ENCODE measurements at regions not wholly inside any gene's neighbourhood (a gene's known extent, or its start where the extent isn't known, plus 50 kb on each side); places are given as distances from the start of the nearest gene placed in this dataset.

GRCh38 chr2:43154685-43155084 is 71.7 kb downstream of the ZFP36L2 start:
- no TSS peak for BruUV-seq (replicated peaks)
- Histone ChIP-seq H3K9me3 (ENCODE audit: insufficient read depth, low read depth) (no peaks in the 10 kb centered on the region), H3K79me2 (ENCODE audit: low read depth) (no peaks in the 10 kb centered on the region), H3K27ac (no peak overlapping the region), H3K27me3 (ENCODE audit: insufficient read depth, low read depth) (no peaks in the 10 kb centered on the region), H2AFZ (no peak overlapping the region), H3K4me3 (no peak overlapping the region), H4K20me1 (ENCODE audit: insufficient read depth) (no peaks in the 10 kb centered on the region), H3K9me2 (ENCODE audit: insufficient read depth) (no peaks in the 10 kb centered on the region), H3K4me2 (no peak overlapping the region), H3K4me1 (replicated peaks; ENCODE audit: insufficient read depth) (peaks cover 31% of the 10 kb centered on the region), H3F3A (ENCODE audit: insufficient read depth, low read depth) (peaks cover 24% of the 10 kb centered on the region), H3K36me3 (ENCODE audit: low read depth) (no peaks in the 10 kb centered on the region)
- peak in 1 of 2 experiments; percentile 30 for DNase-seq
- no peak for TF ChIP-seq CTCF (conservative IDR thresholded peaks at IDR 0.05)
- no peak for TF ChIP-seq EZH2 (IDR thresholded peaks at IDR 0.05; ENCODE audit: low read depth)
- ChIA-PET POLR2A (ENCODE audit: unreplicated experiment) (no interaction called here), CTCF (no interaction called here)
- intact Hi-C loops (cut with micrococcal nuclease; ENCODE audit: unreplicated experiment), result no loop called here

- no peaks in the 10 kb centered on the region for H4K20me1 ChIP-seq (ENCODE audit: insufficient read depth)
- peaks cover 13% of the 10 kb centered on the region; the same call in 1 of the 2 replicates for H3F3A ChIP-seq (ENCODE audit: insufficient read depth, low read depth)
- no peak overlapping the region for H3K4me3 ChIP-seq
- TF ChIP-seq CTCF (conservative IDR thresholded peaks at IDR 0.05) (no peak), EZH2 (IDR thresholded peaks at IDR 0.05; ENCODE audit: low read depth) (no peak)
- no peaks in the 10 kb centered on the region for H3K27me3 ChIP-seq (ENCODE audit: insufficient read depth, low read depth)
- CTCF ChIA-PET, result interaction anchor here (0.7 kb wide), 1 partner anchor 58 kb away, joined by 8 read pairs; no protein-coding TSS in a partner anchor
- POLR2A ChIA-PET (ENCODE audit: unreplicated experiment), result no interaction called here
- no peaks in the 10 kb centered on the region for H3K9me3 ChIP-seq (ENCODE audit: insufficient read depth, low read depth)
- no peaks in the 10 kb centered on the region for H3K36me3 ChIP-seq (ENCODE audit: low read depth)
- intact Hi-C loops (cut with micrococcal nuclease; ENCODE audit: unreplicated experiment), result no loop called here
- BruUV-seq (replicated peaks), result no TSS peak
- no peaks in the 10 kb centered on the region for H3K9me2 ChIP-seq (ENCODE audit: insufficient read depth)
- H3K79me2 ChIP-seq (ENCODE audit: low read depth), result no peaks in the 10 kb centered on the region
- H3K4me2 ChIP-seq, result no peak overlapping the region
- no peak overlapping the region for H2AFZ ChIP-seq
- no peak overlapping the region for H3K27ac ChIP-seq
- DNase-seq, result peak in 1 of 2 experiments; percentile 32
- peaks cover 15% of the 10 kb centered on the region for H3K4me1 ChIP-seq (replicated peaks; ENCODE audit: insufficient read depth)
Measured at GRCh38 chr2:43152741-43153647, 73.4 kb downstream of the ZFP36L2 start.

GRCh38 chr2:43152186-43152585 is 74.2 kb downstream of the ZFP36L2 start:
- no peak for DNase-seq
- no peak overlapping the region for H3K27ac ChIP-seq
- H3K4me1 ChIP-seq (replicated peaks; ENCODE audit: insufficient read depth), result peaks cover 7% of the 10 kb centered on the region
- H3K4me3 ChIP-seq, result no peak overlapping the region
- POLR2A ChIA-PET (ENCODE audit: unreplicated experiment), result no interaction called here
- BruUV-seq (replicated peaks), result no TSS peak
- no peaks in the 10 kb centered on the region for H3K36me3 ChIP-seq (ENCODE audit: low read depth)
- H3K79me2 ChIP-seq (ENCODE audit: low read depth), result no peaks in the 10 kb centered on the region
- H3F3A ChIP-seq (ENCODE audit: insufficient read depth, low read depth), result peaks cover 5% of the 10 kb centered on the region; the same call in 1 of the 2 replicates
- H3K27me3 ChIP-seq (ENCODE audit: insufficient read depth, low read depth), result no peaks in the 10 kb centered on the region
- intact Hi-C loops (cut with micrococcal nuclease; ENCODE audit: unreplicated experiment), result no loop called here
- CTCF ChIA-PET, result no interaction called here
- H3K4me2 ChIP-seq, result no peak overlapping the region
- no peaks in the 10 kb centered on the region for H3K9me3 ChIP-seq (ENCODE audit: insufficient read depth, low read depth)
- TF ChIP-seq EZH2 (IDR thresholded peaks at IDR 0.05; ENCODE audit: low read depth), result no peak
- TF ChIP-seq CTCF (conservative IDR thresholded peaks at IDR 0.05), result no peak
- no peaks in the 10 kb centered on the region for H3K9me2 ChIP-seq (ENCODE audit: insufficient read depth)
- H4K20me1 ChIP-seq (ENCODE audit: insufficient read depth), result no peaks in the 10 kb centered on the region
- H2AFZ ChIP-seq, result no peak overlapping the region

All from PC-9 (cell line).